IPS DF 6.9 (cell line): ENCODE measurements at regions not wholly inside any gene's neighbourhood (a gene's known extent, or its start where the extent isn't known, plus 50 kb on each side); places are given as distances from the start of the nearest gene placed in this dataset.

Experiments
- DNase-seq: peaks from one replicate; pipeline ENCODE4 v3.0.0-alpha.2; 2013; ENCODE audit warnings: low read depth, low spot score
- H3K27ac ChIP-seq: one replicate; pipeline ENCODE4 v1.5.1; 2013; ENCODE audit warnings: low read length, control low read depth
- H3K27me3 ChIP-seq: 2 replicates; pipeline ENCODE4 v1.6.1; 2013; ENCODE audit warnings: mild to moderate bottlenecking, low read length; ENCODE audit not compliant: control insufficient read depth, insufficient read depth
- H3K36me3 ChIP-seq: 2 replicates; pipeline ENCODE4 v1.6.1; 2013; ENCODE audit warnings: low read length; ENCODE audit not compliant: control insufficient read depth, insufficient read depth
- H3K4me1 ChIP-seq: 2 replicates; pipeline ENCODE4 v1.6.1; 2013; ENCODE audit warnings: low read length; ENCODE audit not compliant: control insufficient read depth, insufficient read depth
- H3K4me3 ChIP-seq: 2 replicates; pipeline ENCODE4 v1.5.1; 2013; ENCODE audit warnings: mild to moderate bottlenecking, low read length
- H3K9me3 ChIP-seq: 2 replicates; pipeline ENCODE4 v1.6.1; 2013; ENCODE audit warnings: low read length, inconsistent platforms; ENCODE audit not compliant: control insufficient read depth, insufficient read depth
- WGBS: extraction: QIAGEN DNeasy Blood & Tissue Kit; methylation state at CpG from one replicate; pipeline ENCODE4 v1.1.7; 2013; ENCODE audit warnings: mixed read lengths, missing lambda C conversion rate; ENCODE audit not compliant: insufficient read length, insufficient coverage; 5-methylcytosine and 5-hydroxymethylcytosine counted together

GRCh38 chr22:34975721-34976120 is 90.2 kb upstream of the ISX start:
- H3K27ac ChIP-seq: no peak overlapping the region
- no peaks in the 10 kb centered on the region for H3K9me3 ChIP-seq
- no peak overlapping the region for H3K4me3 ChIP-seq
- no peak for DNase-seq
- H3K27me3 ChIP-seq: no peaks in the 10 kb centered on the region
- peaks cover 5% of the 10 kb centered on the region for H3K4me1 ChIP-seq
- WGBS: no CpG with 5 or more reads among the region's 1 CpG
- H3K36me3 ChIP-seq: no peaks in the 10 kb centered on the region

DNA sequence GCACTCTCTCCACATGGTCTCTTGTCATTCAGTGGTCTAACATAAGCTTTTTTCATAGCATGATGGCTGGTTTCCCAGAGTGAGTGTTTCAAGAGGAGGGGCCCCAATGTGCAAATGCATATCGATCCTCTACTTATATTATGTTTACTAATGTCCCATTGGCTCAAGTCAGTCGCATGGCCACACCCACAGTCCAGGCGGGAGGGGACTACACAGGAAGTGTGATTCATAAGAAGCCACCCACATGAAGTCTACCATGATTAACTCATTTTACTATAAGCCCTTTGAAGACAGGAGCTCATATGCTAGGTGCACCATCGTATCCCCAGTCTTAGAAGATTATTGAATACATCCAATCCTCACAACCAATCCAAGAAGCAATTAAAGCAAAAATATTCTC is 89.5 kb upstream of the ISX start:
- Histone ChIP-seq H3K9me3 (no peaks in the 10 kb centered on the region), H3K27me3 (no peaks in the 10 kb centered on the region)
- no CpG with 5 or more reads among the region's 4 CpGs for WGBS

GRCh38 chr22:34976886-34977285 is 89.1 kb upstream of the ISX start:
- Histone ChIP-seq H3K27ac (no peak overlapping the region), H3K4me3 (no peak overlapping the region), H3K9me3 (no peaks in the 10 kb centered on the region), H3K36me3 (no peaks in the 10 kb centered on the region), H3K4me1 (peaks cover 5% of the 10 kb centered on the region), H3K27me3 (no peaks in the 10 kb centered on the region)
- DNase-seq: no peak
- no CpG with 5 or more reads among the region's 2 CpGs for WGBS

More for the DNA sequence above, 89.5 kb upstream of the ISX start:
- no peak overlapping the region for H3K27ac ChIP-seq
- no peak for DNase-seq
- no peaks in the 10 kb centered on the region for H3K36me3 ChIP-seq
- H3K4me1 ChIP-seq: peaks cover 5% of the 10 kb centered on the region
- H3K4me3 ChIP-seq: no peak overlapping the region

- WGBS: no CpG with 5 or more reads among the region's 1 CpG
- H3K36me3 ChIP-seq: no peaks in the 10 kb centered on the region
Observed at GRCh38 chr22:34986523-34986922, 79.4 kb upstream of the ISX start.

DNA sequence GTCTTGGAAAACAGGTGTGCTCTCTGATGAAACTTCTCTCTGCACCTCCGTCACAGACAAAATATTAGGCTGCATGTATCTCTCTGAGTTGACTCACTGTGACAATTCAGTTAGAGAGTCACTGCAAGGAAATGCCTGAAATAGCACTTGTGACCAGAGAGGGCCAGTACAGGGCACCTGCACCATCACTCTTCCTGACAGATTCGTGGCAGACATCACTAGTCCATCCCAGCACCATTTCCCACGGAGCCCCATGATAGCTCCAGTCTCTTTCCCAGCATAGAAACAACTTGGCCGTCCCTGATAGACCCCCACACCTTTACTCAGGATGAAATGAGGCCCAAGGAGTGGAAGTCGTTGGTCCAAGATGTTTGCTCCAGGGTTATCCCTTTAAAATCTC is 73.3 kb upstream of the ISX start:
- no peaks in the 10 kb centered on the region for H3K27me3 ChIP-seq
- DNase-seq: no peak
- 0 out of 2 replicates have a peak, but pooled peaks cover 1% of the 10 kb centered on the region for H3K4me1 ChIP-seq
- H3K36me3 ChIP-seq: no peaks in the 10 kb centered on the region
- no peaks in the 10 kb centered on the region for H3K9me3 ChIP-seq
- H3K27ac ChIP-seq: no peak overlapping the region
- WGBS: no CpG with 5 or more reads among the region's 5 CpGs
- H3K4me3 ChIP-seq: no peak overlapping the region

More at GRCh38 chr22:34986523-34986922, 79.4 kb upstream of the ISX start:
- Histone ChIP-seq H3K27ac (no peak overlapping the region), H3K27me3 (no peaks in the 10 kb centered on the region), H3K9me3 (no peaks in the 10 kb centered on the region; the same call in 1 of the 2 replicates), H3K4me3 (no peak overlapping the region), H3K4me1 (no peaks in the 10 kb centered on the region)
- no peak for DNase-seq

GRCh38 chr22:34993548-34993947 is 72.4 kb upstream of the ISX start:
- no peaks in the 10 kb centered on the region for H3K9me3 ChIP-seq
- no peaks in the 10 kb centered on the region for H3K27me3 ChIP-seq
- no CpG with 5 or more reads among the region's 3 CpGs for WGBS
- H3K36me3 ChIP-seq: no peaks in the 10 kb centered on the region
- no peak overlapping the region for H3K4me3 ChIP-seq
- H3K4me1 ChIP-seq: 0 out of 2 replicates have a peak, but pooled peaks cover 1% of the 10 kb centered on the region
- no peak for DNase-seq
- no peak overlapping the region for H3K27ac ChIP-seq

DNA sequence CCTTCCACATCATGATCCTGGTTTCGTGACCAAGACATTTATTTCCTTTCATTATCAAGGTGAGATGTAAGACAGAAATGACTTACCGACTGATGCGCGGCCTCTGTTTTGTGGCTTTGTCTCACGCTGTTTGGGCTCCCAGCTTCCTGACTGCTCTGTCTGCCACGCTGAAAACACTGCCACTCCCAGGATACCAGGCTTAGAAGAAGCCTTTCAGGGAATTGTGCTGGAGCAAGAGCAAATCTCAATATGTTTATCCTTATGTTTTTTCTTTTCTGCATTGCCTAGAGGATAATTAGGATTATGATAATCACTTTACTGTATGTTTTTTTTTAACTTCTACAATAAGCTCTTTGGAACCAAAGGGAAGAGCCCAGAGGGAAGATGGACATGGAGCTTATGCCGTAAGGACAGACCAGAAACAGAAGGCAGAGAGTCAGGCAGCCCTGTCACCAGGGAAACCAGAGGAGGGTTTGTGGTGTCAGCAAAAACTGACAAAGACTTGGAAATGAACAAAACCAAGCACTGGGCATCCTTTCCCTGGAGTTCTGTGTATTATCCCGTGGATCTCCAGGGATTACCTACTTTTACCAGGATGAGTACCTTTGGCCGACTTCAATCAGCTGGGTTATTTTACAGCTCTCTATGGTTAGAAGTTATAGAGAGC is 68.2 kb upstream of the ISX start:
- H3K36me3 ChIP-seq: no peaks in the 10 kb centered on the region
- H3K27ac ChIP-seq: no peak overlapping the region
- H3K9me3 ChIP-seq: no peaks in the 10 kb centered on the region
- no CpG with 5 or more reads among the region's 9 CpGs for WGBS
- no peaks in the 10 kb centered on the region for H3K4me1 ChIP-seq
- no peak for DNase-seq
- H3K4me3 ChIP-seq: no peak overlapping the region
- H3K27me3 ChIP-seq: no peaks in the 10 kb centered on the region

GRCh38 chr22:34998921-34999320 is 67.0 kb upstream of the ISX start:
- Histone ChIP-seq H3K27me3 (no peaks in the 10 kb centered on the region), H3K36me3 (no peaks in the 10 kb centered on the region), H3K4me1 (no peaks in the 10 kb centered on the region), H3K4me3 (no peak overlapping the region), H3K27ac (no peak overlapping the region), H3K9me3 (no peaks in the 10 kb centered on the region)
- DNase-seq: no peak
- no CpG with 5 or more reads among the region's 3 CpGs for WGBS

DNA sequence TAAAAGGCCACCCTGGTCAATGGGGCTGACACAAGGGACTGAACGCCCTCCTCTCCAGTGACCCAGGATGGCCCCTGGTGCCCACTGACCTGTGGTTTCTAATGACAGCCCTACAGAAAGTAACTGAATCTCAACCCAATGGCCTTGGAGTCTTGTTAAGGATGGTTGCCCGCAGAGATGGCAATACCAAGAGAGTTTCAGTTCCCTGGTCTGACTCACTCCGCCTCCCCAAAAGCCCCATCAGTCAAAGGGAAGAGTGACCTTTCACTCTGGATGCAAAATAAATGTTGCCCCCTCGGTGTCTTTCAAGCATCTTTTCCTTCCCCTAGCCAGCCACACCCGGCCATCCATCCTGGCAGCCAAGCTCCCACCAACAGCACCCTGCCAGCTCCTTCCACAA is 57.7 kb upstream of the ISX start:
- H3K9me3 ChIP-seq: no peaks in the 10 kb centered on the region
- H3K4me1 ChIP-seq: no peaks in the 10 kb centered on the region
- no peak overlapping the region for H3K4me3 ChIP-seq
- DNase-seq: no peak
- no peaks in the 10 kb centered on the region for H3K36me3 ChIP-seq
- WGBS: no CpG with 5 or more reads among the region's 5 CpGs
- H3K27ac ChIP-seq: no peak overlapping the region
- H3K27me3 ChIP-seq: no peaks in the 10 kb centered on the region

DNA sequence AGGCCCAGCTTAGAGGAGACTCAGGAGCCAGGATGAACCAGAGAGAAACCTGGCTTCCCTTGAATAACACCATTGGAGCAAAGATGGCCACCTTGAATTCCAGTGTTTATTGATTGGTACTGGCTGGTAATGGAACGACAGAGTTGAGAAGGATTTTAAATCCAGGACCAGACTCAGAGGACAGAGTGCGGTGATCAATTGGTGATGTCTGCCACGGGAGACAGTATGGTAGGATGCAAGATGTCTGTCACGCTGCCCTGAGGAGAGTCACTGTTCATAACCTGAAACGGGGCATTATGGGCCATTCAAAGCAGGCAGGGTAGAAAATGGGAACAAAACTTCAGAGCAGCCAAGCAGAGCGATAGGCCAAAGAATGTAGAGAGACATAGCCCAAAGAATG is 55.4 kb upstream of the ISX start:
- Histone ChIP-seq H3K9me3 (no peaks in the 10 kb centered on the region), H3K4me1 (no peaks in the 10 kb centered on the region), H3K4me3 (no peak overlapping the region), H3K27me3 (no peaks in the 10 kb centered on the region), H3K27ac (no peak overlapping the region), H3K36me3 (no peaks in the 10 kb centered on the region)
- no CpG with 5 or more reads among the region's 6 CpGs for WGBS
- DNase-seq: no peak

DNA sequence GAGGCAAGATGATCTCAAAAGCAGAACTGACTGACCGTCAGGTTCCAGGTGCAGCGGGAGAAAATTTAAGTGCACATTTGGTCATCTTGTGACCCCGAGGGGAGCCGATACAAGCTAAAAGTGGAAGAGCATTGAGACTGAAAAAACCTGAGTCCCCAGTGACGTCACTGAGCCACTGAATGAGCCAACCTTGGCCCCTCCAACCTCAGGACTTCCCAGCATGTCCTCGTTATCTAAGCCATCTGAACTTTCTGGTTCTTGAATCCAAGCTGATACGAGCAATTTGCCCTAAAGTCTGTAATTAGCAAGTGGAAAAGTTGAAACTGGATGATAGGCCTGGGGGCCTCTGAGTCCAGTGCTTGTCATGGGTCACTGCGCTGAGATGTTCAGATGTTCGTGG is 51.1 kb upstream of the ISX start:
- no peaks in the 10 kb centered on the region for H3K27me3 ChIP-seq
- DNase-seq: no peak
- H3K9me3 ChIP-seq: no peaks in the 10 kb centered on the region
- no peaks in the 10 kb centered on the region for H3K4me1 ChIP-seq
- no peak overlapping the region for H3K27ac ChIP-seq
- no peaks in the 10 kb centered on the region for H3K36me3 ChIP-seq
- no peak overlapping the region for H3K4me3 ChIP-seq
- WGBS: no CpG with 5 or more reads among the region's 9 CpGs
